Erythroblast (primary cell): ENCODE measurements at regions not wholly inside any gene's neighbourhood (a gene's known extent, or its start where the extent isn't known, plus 50 kb on each side); places are given as distances from the start of the nearest gene placed in this dataset.

Source experiments
- GATA1 ChIP-seq: IDR thresholded peaks from 2 replicates; pipeline ENCODE4 v1.6.1; 2011; ENCODE audit warnings: low read depth, mild to moderate bottlenecking, control low read depth, low read length, moderate library complexity
- POLR2A ChIP-seq: IDR thresholded peaks from 2 replicates; pipeline ENCODE4 v1.6.1; 2011; ENCODE audit warnings: mild to moderate bottlenecking, low read length

DNA sequence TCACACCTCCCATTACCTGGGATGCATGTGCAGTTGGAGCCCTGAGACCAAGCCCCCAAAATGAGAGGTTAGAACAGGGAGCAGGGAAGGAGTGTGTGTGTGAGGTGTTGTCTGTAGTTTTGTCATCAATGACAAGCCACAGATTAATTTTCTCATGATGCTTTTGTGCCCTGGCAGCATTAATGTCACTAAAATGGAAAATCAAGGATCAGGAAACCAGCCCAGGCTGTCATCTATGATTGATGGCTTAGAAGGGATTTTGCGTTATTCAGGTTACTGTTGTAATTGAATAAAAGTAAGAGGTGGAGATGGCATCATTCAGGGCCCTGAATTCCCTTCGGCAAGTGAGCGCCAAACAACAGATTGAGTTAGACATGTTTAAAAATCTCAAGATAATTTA is 130.5 kb upstream of the C1QTNF7 start:
- TF ChIP-seq POLR2A (no peak), GATA1 (no peak)
